GM23338 (cell line): ENCODE measurements at regions not wholly inside any gene's neighbourhood (a gene's known extent, or its start where the extent isn't known, plus 50 kb on each side); places are given as distances from the start of the nearest gene placed in this dataset.

Experiments used
- ATAC-seq: fragments of 200-7000 bp; cut with Tn5 transposase; 3 replicates; pipeline ENCODE4 v1.9.1; 2020
- DNase-seq: peaks from one replicate; pipeline ENCODE4 v3.0.0-alpha.2; 2015; ENCODE audit warnings: low spot score
- H2AFZ ChIP-seq: fragments of 200-600 bp; sonication (generic); 2 replicates; pipeline ENCODE4 v1.8.0; 2016; ENCODE audit warnings: antibody characterized with exemption, mild to moderate bottlenecking, moderate library complexity
- H3F3A ChIP-seq: fragments of 200-600 bp; sonication (generic); replicated peaks from 2 replicates; pipeline ENCODE4 v1.8.0; 2017; ENCODE audit warnings: antibody characterized with exemption, mixed run types, low read depth
- H3K27ac ChIP-seq: fragments of 200-600 bp; sonication (generic); 2 replicates; pipeline ENCODE4 v1.6.1; 2016; ENCODE audit warnings: low read depth
- H3K27me3 ChIP-seq: fragments of 200-600 bp; sonication (generic); 2 replicates; pipeline ENCODE4 v1.8.0; 2016; ENCODE audit warnings: mild to moderate bottlenecking, mixed run types, moderate library complexity; ENCODE audit not compliant: insufficient read depth
- H3K36me3 ChIP-seq: fragments of 200-600 bp; sonication (generic); 2 replicates; pipeline ENCODE4 v1.8.0; 2016; ENCODE audit warnings: mild to moderate bottlenecking; ENCODE audit not compliant: insufficient read depth
- H3K4me1 ChIP-seq: fragments of 200-600 bp; sonication (generic); 2 replicates; pipeline ENCODE4 v1.8.0; 2016; ENCODE audit warnings: mild to moderate bottlenecking, moderate library complexity; ENCODE audit not compliant: insufficient read depth
- H3K4me2 ChIP-seq: fragments of 200-600 bp; sonication (generic); 2 replicates; pipeline ENCODE4 v1.7.1; 2017; ENCODE audit warnings: mixed run types
- H3K4me3 ChIP-seq: fragments of 200-600 bp; sonication (generic); 2 replicates; pipeline ENCODE4 v1.6.1; 2016; ENCODE audit warnings: mixed run types
- H3K79me2 ChIP-seq: fragments of 200-600 bp; sonication (generic); replicated peaks from 2 replicates; pipeline ENCODE4 v1.8.0; 2017; ENCODE audit warnings: mild to moderate bottlenecking; ENCODE audit not compliant: insufficient read depth
- H3K9me2 ChIP-seq: fragments of 200-600 bp; sonication (generic); 2 replicates; pipeline ENCODE4 v1.8.0; 2017; ENCODE audit not compliant: insufficient read depth
- H4K20me1 ChIP-seq: fragments of 200-600 bp; sonication (generic); replicated peaks from 2 replicates; pipeline ENCODE4 v1.8.0; 2017; ENCODE audit warnings: mild to moderate bottlenecking; ENCODE audit not compliant: insufficient read depth
- H3K27ac Mint-ChIP-seq: 2 replicates; pipeline ENCODE4 v1.8.0; 2020; ENCODE audit warnings: inconsistent platforms, mild to moderate bottlenecking, moderate library complexity, mixed read lengths
- H3K27me3 Mint-ChIP-seq: 3 replicates; pipeline ENCODE4 v1.8.0; 2022; ENCODE audit warnings: low read depth, mild to moderate bottlenecking, moderate library complexity, mixed read lengths, inconsistent platforms; ENCODE audit not compliant: insufficient read depth, poor library complexity
- H3K36me3 Mint-ChIP-seq: 3 replicates; pipeline ENCODE4 v1.8.0; 2021; ENCODE audit warnings: low read depth, mild to moderate bottlenecking, inconsistent platforms, moderate library complexity, mixed read lengths
- H3K4me1 Mint-ChIP-seq: 3 replicates; pipeline ENCODE4 v1.8.0; 2020; ENCODE audit warnings: mild to moderate bottlenecking, inconsistent platforms, mixed read lengths
- H3K4me3 Mint-ChIP-seq: 3 replicates; pipeline ENCODE4 v1.8.0; 2021; ENCODE audit warnings: moderate library complexity, mild to moderate bottlenecking, inconsistent platforms, mixed read lengths
- H3K9me3 Mint-ChIP-seq: 3 replicates; pipeline ENCODE4 v1.8.0; 2020; ENCODE audit warnings: moderate library complexity, mild to moderate bottlenecking, inconsistent platforms, mixed read lengths
- CREB1 ChIP-seq: fragments of 250-450 bp; sonication (Bioruptor Pico); IDR thresholded peaks from 2 replicates; pipeline ENCODE4 v1.5.0; 2020; ENCODE audit warnings: low read depth, mild to moderate bottlenecking, moderate library complexity
- EZH2 ChIP-seq: fragments of 200-600 bp; sonication (generic); IDR thresholded peaks from one replicate; pipeline ENCODE4 v1.8.0; 2017; ENCODE audit warnings: antibody characterized with exemption, mild to moderate bottlenecking, low read depth; ENCODE audit not compliant: unreplicated experiment
- JUNB ChIP-seq: IDR thresholded peaks from one replicate; pipeline ENCODE4 v1.6.1; 2016; ENCODE audit warnings: antibody characterized with exemption; ENCODE audit not compliant: unreplicated experiment
- NANOG ChIP-seq: IDR thresholded peaks from 2 replicates; pipeline ENCODE4 v1.6.1; 2016; ENCODE audit warnings: antibody characterized with exemption, borderline replicate concordance
- POLR2AphosphoS5 ChIP-seq: IDR thresholded peaks from 2 replicates; pipeline ENCODE4 v1.6.1; 2016; ENCODE audit warnings: antibody characterized with exemption, low read depth
- ZNF114 ChIP-seq: fragments of 250-450 bp; sonication (Bioruptor Pico); IDR thresholded peaks from 2 replicates; pipeline ENCODE4 v1.5.0; 2020; ENCODE audit warnings: mild to moderate bottlenecking, moderate library complexity
- TF ChIP-seq, protein P1 (sequence below): fragments of 250-450 bp; sonication (Bioruptor Pico); IDR thresholded peaks from 2 replicates; pipeline ENCODE4 v1.5.0; 2020; ENCODE audit warnings: mild to moderate bottlenecking, moderate library complexity
- TF ChIP-seq, protein P2 (sequence below), 2 experiments: fragments of 200-600 bp in 1 of 2; sonication (generic) in 1 of 2; conservative IDR thresholded peaks; 2 replicates each; pipeline versions ENCODE4 v1.5.1 to v1.6.1; 2016 to 2017; ENCODE audit warnings: antibody characterized with exemption in 2 of 2, low read depth in 2 of 2, mild to moderate bottlenecking in 2 of 2, moderate library complexity in 1 of 2

GRCh38 chr9:27853529-27853928 lies 280.2 kb upstream of the C9orf72 start:
- H3K4me1 ChIP-seq, result peaks cover 10% of the 10 kb centered on the region
- Mint-ChIP-seq H3K27me3 (peaks cover 2% of the 10 kb centered on the region), H3K27ac (no peak overlapping the region), H3K9me3 (no peaks in the 10 kb centered on the region), H3K4me3 (no peak overlapping the region), H3K36me3 (no peaks in the 10 kb centered on the region), H3K4me1 (peaks cover 17% of the 10 kb centered on the region)
- TF ChIP-seq NANOG (no peak), POLR2AphosphoS5 (no peak), CREB1 (CRISPR knock-in tag) (no peak), EZH2 (no peak), ZNF114 (CRISPR knock-in tag) (no peak), JUNB (no peak)
- TF ChIP-seq, protein P1, sequence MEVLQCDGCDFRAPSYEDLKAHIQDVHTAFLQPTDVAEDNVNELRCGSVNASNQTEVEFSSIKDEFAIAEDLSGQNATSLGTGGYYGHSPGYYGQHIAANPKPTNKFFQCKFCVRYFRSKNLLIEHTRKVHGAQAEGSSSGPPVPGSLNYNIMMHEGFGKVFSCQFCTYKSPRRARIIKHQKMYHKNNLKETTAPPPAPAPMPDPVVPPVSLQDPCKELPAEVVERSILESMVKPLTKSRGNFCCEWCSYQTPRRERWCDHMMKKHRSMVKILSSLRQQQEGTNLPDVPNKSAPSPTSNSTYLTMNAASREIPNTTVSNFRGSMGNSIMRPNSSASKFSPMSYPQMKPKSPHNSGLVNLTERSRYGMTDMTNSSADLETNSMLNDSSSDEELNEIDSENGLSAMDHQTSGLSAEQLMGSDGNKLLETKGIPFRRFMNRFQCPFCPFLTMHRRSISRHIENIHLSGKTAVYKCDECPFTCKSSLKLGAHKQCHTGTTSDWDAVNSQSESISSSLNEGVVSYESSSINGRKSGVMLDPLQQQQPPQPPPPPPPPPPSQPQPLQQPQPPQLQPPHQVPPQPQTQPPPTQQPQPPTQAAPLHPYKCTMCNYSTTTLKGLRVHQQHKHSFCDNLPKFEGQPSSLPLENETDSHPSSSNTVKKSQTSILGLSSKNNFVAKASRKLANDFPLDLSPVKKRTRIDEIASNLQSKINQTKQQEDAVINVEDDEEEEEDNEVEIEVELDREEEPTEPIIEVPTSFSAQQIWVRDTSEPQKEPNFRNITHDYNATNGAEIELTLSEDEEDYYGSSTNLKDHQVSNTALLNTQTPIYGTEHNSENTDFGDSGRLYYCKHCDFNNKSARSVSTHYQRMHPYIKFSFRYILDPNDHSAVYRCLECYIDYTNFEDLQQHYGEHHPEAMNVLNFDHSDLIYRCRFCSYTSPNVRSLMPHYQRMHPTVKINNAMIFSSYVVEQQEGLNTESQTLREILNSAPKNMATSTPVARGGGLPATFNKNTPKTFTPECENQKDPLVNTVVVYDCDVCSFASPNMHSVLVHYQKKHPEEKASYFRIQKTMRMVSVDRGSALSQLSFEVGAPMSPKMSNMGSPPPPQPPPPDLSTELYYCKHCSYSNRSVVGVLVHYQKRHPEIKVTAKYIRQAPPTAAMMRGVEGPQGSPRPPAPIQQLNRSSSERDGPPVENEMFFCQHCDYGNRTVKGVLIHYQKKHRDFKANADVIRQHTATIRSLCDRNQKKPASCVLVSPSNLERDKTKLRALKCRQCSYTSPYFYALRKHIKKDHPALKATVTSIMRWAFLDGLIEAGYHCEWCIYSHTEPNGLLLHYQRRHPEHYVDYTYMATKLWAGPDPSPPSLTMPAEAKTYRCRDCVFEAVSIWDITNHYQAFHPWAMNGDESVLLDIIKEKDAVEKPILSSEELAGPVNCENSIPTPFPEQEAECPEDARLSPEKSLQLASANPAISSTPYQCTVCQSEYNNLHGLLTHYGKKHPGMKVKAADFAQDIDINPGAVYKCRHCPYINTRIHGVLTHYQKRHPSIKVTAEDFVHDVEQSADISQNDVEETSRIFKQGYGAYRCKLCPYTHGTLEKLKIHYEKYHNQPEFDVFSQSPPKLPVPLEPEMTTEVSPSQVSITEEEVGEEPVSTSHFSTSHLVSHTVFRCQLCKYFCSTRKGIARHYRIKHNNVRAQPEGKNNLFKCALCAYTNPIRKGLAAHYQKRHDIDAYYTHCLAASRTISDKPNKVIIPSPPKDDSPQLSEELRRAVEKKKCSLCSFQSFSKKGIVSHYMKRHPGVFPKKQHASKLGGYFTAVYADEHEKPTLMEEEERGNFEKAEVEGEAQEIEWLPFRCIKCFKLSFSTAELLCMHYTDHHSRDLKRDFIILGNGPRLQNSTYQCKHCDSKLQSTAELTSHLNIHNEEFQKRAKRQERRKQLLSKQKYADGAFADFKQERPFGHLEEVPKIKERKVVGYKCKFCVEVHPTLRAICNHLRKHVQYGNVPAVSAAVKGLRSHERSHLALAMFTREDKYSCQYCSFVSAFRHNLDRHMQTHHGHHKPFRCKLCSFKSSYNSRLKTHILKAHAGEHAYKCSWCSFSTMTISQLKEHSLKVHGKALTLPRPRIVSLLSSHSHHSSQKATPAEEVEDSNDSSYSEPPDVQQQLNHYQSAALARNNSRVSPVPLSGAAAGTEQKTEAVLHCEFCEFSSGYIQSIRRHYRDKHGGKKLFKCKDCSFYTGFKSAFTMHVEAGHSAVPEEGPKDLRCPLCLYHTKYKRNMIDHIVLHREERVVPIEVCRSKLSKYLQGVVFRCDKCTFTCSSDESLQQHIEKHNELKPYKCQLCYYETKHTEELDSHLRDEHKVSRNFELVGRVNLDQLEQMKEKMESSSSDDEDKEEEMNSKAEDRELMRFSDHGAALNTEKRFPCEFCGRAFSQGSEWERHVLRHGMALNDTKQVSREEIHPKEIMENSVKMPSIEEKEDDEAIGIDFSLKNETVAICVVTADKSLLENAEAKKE (CRISPR knock-in tag), result no peak
- TF ChIP-seq, protein P2, sequence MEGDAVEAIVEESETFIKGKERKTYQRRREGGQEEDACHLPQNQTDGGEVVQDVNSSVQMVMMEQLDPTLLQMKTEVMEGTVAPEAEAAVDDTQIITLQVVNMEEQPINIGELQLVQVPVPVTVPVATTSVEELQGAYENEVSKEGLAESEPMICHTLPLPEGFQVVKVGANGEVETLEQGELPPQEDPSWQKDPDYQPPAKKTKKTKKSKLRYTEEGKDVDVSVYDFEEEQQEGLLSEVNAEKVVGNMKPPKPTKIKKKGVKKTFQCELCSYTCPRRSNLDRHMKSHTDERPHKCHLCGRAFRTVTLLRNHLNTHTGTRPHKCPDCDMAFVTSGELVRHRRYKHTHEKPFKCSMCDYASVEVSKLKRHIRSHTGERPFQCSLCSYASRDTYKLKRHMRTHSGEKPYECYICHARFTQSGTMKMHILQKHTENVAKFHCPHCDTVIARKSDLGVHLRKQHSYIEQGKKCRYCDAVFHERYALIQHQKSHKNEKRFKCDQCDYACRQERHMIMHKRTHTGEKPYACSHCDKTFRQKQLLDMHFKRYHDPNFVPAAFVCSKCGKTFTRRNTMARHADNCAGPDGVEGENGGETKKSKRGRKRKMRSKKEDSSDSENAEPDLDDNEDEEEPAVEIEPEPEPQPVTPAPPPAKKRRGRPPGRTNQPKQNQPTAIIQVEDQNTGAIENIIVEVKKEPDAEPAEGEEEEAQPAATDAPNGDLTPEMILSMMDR (conservative IDR thresholded peaks at IDR 0.05; ENCODE audit: low read depth in 2 of 2), result no peak
- no peaks in the 10 kb centered on the region for H3K36me3 ChIP-seq
- peaks cover 2% of the 10 kb centered on the region; the same call in 1 of the 2 replicates for H3K9me2 ChIP-seq
- H4K20me1 ChIP-seq, result no peaks in the 10 kb centered on the region
- no peak overlapping the region for H3K4me3 ChIP-seq
- no peak overlapping the region for H3K27ac ChIP-seq
- no peak for ATAC-seq
- H3K79me2 ChIP-seq, result no peaks in the 10 kb centered on the region
- H2AFZ ChIP-seq, result no peak overlapping the region
- no peaks in the 10 kb centered on the region for H3K27me3 ChIP-seq
- DNase-seq, result no peak
- no peak overlapping the region for H3K4me2 ChIP-seq
- H3F3A ChIP-seq, result no peaks in the 10 kb centered on the region
